ENCODE measurements at regions not wholly inside any gene's neighbourhood (a gene's known extent, or its start where the extent isn't known, plus 50 kb on each side); places are given as distances from the start of the nearest gene placed in this dataset.

GRCh38 chr3:187906920-187907319 lies 161.7 kb upstream of the BCL6 start:
- no peak for DNase-seq
- H3K4me1 ChIP-seq: peaks cover 2% of the 10 kb centered on the region
- intact Hi-C loops (cut with micrococcal nuclease): no loop called here
- H3K4me3 ChIP-seq: no peak overlapping the region
- no peak for TF ChIP-seq CTCF (IDR thresholded peaks at IDR 0.05; ENCODE audit: borderline replicate concordance)
- no peak overlapping the region for H3K27ac ChIP-seq (replicated peaks)
- no peaks in the 10 kb centered on the region for H3K36me3 ChIP-seq
- H3K27me3 ChIP-seq (ENCODE audit: low read depth): no peaks in the 10 kb centered on the region
- no peaks in the 10 kb centered on the region for H3K9me3 ChIP-seq (replicated peaks)

GRCh38 chr3:187909866-187910265 lies 164.6 kb upstream of the BCL6 start:
- intact Hi-C loops (cut with micrococcal nuclease): no loop called here
- no peaks in the 10 kb centered on the region for H3K36me3 ChIP-seq
- peaks cover 26% of the 10 kb centered on the region for H3K4me1 ChIP-seq
- no peak overlapping the region for H3K27ac ChIP-seq (replicated peaks)
- no peak for DNase-seq
- H3K27me3 ChIP-seq (ENCODE audit: low read depth): no peaks in the 10 kb centered on the region
- no peaks in the 10 kb centered on the region for H3K9me3 ChIP-seq (replicated peaks)
- no peak for TF ChIP-seq CTCF (IDR thresholded peaks at IDR 0.05; ENCODE audit: borderline replicate concordance)
- no peak overlapping the region for H3K4me3 ChIP-seq

- Histone ChIP-seq H3K27me3 (ENCODE audit: low read depth) (no peaks in the 10 kb centered on the region), H3K9me3 (replicated peaks) (no peaks in the 10 kb centered on the region), H3K27ac (replicated peaks) (no peak overlapping the region), H3K4me1 (peaks cover 39% of the 10 kb centered on the region), H3K36me3 (no peaks in the 10 kb centered on the region), H3K4me3 (no peak overlapping the region)
- intact Hi-C loops (cut with micrococcal nuclease): no loop called here
- DNase-seq: no peak
- no peak for TF ChIP-seq CTCF (IDR thresholded peaks at IDR 0.05; ENCODE audit: borderline replicate concordance)
Measured at GRCh38 chr3:187912007-187912406, 166.7 kb upstream of the BCL6 start.

GRCh38 chr3:187913617-187914033 lies 168.4 kb upstream of the BCL6 start:
- intact Hi-C loops (cut with micrococcal nuclease): no loop called here
- Histone ChIP-seq H3K4me3 (no peak overlapping the region), H3K27ac (replicated peaks) (peak overlapping the region; percentile 69), H3K36me3 (no peaks in the 10 kb centered on the region), H3K27me3 (ENCODE audit: low read depth) (no peaks in the 10 kb centered on the region), H3K9me3 (replicated peaks) (no peaks in the 10 kb centered on the region), H3K4me1 (peaks cover 39% of the 10 kb centered on the region)
- DNase-seq: no peak
- no peak for TF ChIP-seq CTCF (IDR thresholded peaks at IDR 0.05; ENCODE audit: borderline replicate concordance)

- no peaks in the 10 kb centered on the region for H3K27me3 ChIP-seq (ENCODE audit: low read depth)
- peaks cover 39% of the 10 kb centered on the region for H3K4me1 ChIP-seq
- H3K27ac ChIP-seq (replicated peaks): peak overlapping the region; percentile 69
- no peaks in the 10 kb centered on the region for H3K36me3 ChIP-seq
- H3K4me3 ChIP-seq: no peak overlapping the region
- intact Hi-C loops (cut with micrococcal nuclease): no loop called here
- H3K9me3 ChIP-seq (replicated peaks): no peaks in the 10 kb centered on the region
- no peak for DNase-seq
- TF ChIP-seq CTCF (IDR thresholded peaks at IDR 0.05; ENCODE audit: borderline replicate concordance): no peak
Measured at GRCh38 chr3:187914231-187914630, 169.0 kb upstream of the BCL6 start.

- no peak for DNase-seq
- peaks cover 39% of the 10 kb centered on the region for H3K4me1 ChIP-seq
- no peak for TF ChIP-seq CTCF (IDR thresholded peaks at IDR 0.05; ENCODE audit: borderline replicate concordance)
- no peaks in the 10 kb centered on the region for H3K9me3 ChIP-seq (replicated peaks)
- no peak overlapping the region for H3K27ac ChIP-seq (replicated peaks)
- intact Hi-C loops (cut with micrococcal nuclease): no loop called here
- H3K36me3 ChIP-seq: no peaks in the 10 kb centered on the region
- no peak overlapping the region for H3K4me3 ChIP-seq
- H3K27me3 ChIP-seq (ENCODE audit: low read depth): no peaks in the 10 kb centered on the region
Measured at GRCh38 chr3:187916072-187916471, 170.8 kb upstream of the BCL6 start.

Measured in left ventricle myocardium inferior (tissue), 1 donor.